Left hindlimb (tissue), 1 donor: ENCODE measurements at regions not wholly inside any gene's neighbourhood (a gene's known extent, or its start where the extent isn't known, plus 50 kb on each side); places are given as distances from the start of the nearest gene placed in this dataset.
A peak's percentile ranks its signal among the peaks of the same experiment; 100 is the strongest.
"Not testable (repeated sequence)": the region's sequence is repeated elsewhere in the genome, so short reads cannot be mapped to it uniquely, and the experiment has no call there.

ENCODE experiments used
- DNase-seq: peaks from one replicate; pipeline ENCODE4 v3.0.0-alpha.2; 2018

- no peak for DNase-seq
Measured at GRCh38 chr18:67132919-67133318, 383.6 kb downstream of the DSEL start.

GRCh38 chr18:67131498-67131897, 385.0 kb downstream of the DSEL start:
- DNase-seq = no peak

GRCh38 chr18:67126751-67127150, 389.8 kb downstream of the DSEL start:
- not testable (repeated sequence) for DNase-seq

- no peak for DNase-seq
Measured at GRCh38 chr18:67123901-67124300, 392.6 kb downstream of the DSEL start.

- no peak for DNase-seq
Measured at GRCh38 chr18:67117804-67118203, 398.7 kb downstream of the DSEL start.

- DNase-seq = no peak
Measured at GRCh38 chr18:67109535-67109934, 407.0 kb downstream of the DSEL start.

- no peak for DNase-seq
Measured at GRCh38 chr18:67108894-67109293, 407.6 kb downstream of the DSEL start.

- DNase-seq = peak; percentile 49
Measured at GRCh38 chr18:67104700-67105284, 411.7 kb downstream of the DSEL start.

- DNase-seq = no peak
Measured at GRCh38 chr18:67094123-67094522, 422.4 kb downstream of the DSEL start.

- no peak for DNase-seq
Measured at GRCh38 chr18:67092141-67092540, 424.4 kb downstream of the DSEL start.

GRCh38 chr18:67081482-67082211, 434.9 kb downstream of the DSEL start:
- DNase-seq = no peak

- no peak for DNase-seq
Measured at GRCh38 chr18:67080601-67081000, 435.9 kb downstream of the DSEL start.

GRCh38 chr18:67074309-67074708, 442.2 kb downstream of the DSEL start:
- no peak for DNase-seq

- DNase-seq = no peak
Measured at GRCh38 chr18:67072791-67073190, 443.7 kb downstream of the DSEL start.

GRCh38 chr18:67068608-67069007, 447.9 kb downstream of the DSEL start:
- DNase-seq = no peak

GRCh38 chr18:67047334-67047733, 443.4 kb upstream of the CDH19 start:
- DNase-seq = no peak

GRCh38 chr18:67043276-67043675, 439.4 kb upstream of the CDH19 start:
- DNase-seq = no peak

GRCh38 chr18:67041334-67041733, 437.4 kb upstream of the CDH19 start:
- DNase-seq = no peak

GRCh38 chr18:67035026-67035425, 431.1 kb upstream of the CDH19 start:
- DNase-seq = no peak

GRCh38 chr18:67023059-67023458, 419.2 kb upstream of the CDH19 start:
- no peak for DNase-seq

GRCh38 chr18:67010919-67011318, 407.0 kb upstream of the CDH19 start:
- no peak for DNase-seq

GRCh38 chr18:67007999-67008398, 404.1 kb upstream of the CDH19 start:
- DNase-seq = no peak

GRCh38 chr18:67007085-67007484, 403.2 kb upstream of the CDH19 start:
- DNase-seq = no peak

GRCh38 chr18:67001052-67001451, 397.2 kb upstream of the CDH19 start:
- no peak for DNase-seq

GRCh38 chr18:66999003-66999402, 395.1 kb upstream of the CDH19 start:
- no peak for DNase-seq
